ENCODE measurements at regions not wholly inside any gene's neighbourhood (a gene's known extent, or its start where the extent isn't known, plus 50 kb on each side); places are given as distances from the start of the nearest gene placed in this dataset.

- TF ChIP-seq MAX (IDR thresholded peaks at IDR 0.05) (no peak), SIRT6 (IDR thresholded peaks at IDR 0.05; ENCODE audit: low read length) (no peak), CEBPB (IDR thresholded peaks at IDR 0.05; ENCODE audit: low read depth, low read length) (no peak), HDAC2 (IDR thresholded peaks at IDR 0.05; ENCODE audit: borderline replicate concordance in 1 of 2, low read depth in 2 of 2, low read length in 2 of 2) (no peak), POLR2A (IDR thresholded peaks at IDR 0.05; ENCODE audit: control extremely low read depth in 1 of 2, low read depth in 2 of 2, low read length in 2 of 2) (no peak), CHD2 (IDR thresholded peaks at IDR 0.05; ENCODE audit: low read length) (no peak)
- TF ChIP-seq, protein P1, sequence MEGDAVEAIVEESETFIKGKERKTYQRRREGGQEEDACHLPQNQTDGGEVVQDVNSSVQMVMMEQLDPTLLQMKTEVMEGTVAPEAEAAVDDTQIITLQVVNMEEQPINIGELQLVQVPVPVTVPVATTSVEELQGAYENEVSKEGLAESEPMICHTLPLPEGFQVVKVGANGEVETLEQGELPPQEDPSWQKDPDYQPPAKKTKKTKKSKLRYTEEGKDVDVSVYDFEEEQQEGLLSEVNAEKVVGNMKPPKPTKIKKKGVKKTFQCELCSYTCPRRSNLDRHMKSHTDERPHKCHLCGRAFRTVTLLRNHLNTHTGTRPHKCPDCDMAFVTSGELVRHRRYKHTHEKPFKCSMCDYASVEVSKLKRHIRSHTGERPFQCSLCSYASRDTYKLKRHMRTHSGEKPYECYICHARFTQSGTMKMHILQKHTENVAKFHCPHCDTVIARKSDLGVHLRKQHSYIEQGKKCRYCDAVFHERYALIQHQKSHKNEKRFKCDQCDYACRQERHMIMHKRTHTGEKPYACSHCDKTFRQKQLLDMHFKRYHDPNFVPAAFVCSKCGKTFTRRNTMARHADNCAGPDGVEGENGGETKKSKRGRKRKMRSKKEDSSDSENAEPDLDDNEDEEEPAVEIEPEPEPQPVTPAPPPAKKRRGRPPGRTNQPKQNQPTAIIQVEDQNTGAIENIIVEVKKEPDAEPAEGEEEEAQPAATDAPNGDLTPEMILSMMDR (IDR thresholded peaks at IDR 0.05; ENCODE audit: control extremely low read depth in 1 of 3, insufficient read depth in 1 of 3, low read depth in 1 of 3, low read length in 3 of 3): no peak
These were observed 430.0 kb downstream of the SHQ1 start for GRCh38 chr3:72418244-72418643.

Data from H1 (cell line).